C4-2B (cell line): ENCODE measurements at regions not wholly inside any gene's neighbourhood (a gene's known extent, or its start where the extent isn't known, plus 50 kb on each side); places are given as distances from the start of the nearest gene placed in this dataset.
"Not testable (repeated sequence)": the region's sequence is repeated elsewhere in the genome, so short reads cannot be mapped to it uniquely, and the experiment has no call there.

ENCODE experiments used
- ZFX ChIP-seq: fragments of 450-650 bp; IDR thresholded peaks from 2 replicates; pipeline ENCODE4 v1.6.1; 2017
- TF ChIP-seq, protein P1 (sequence below): fragments of 450-650 bp; conservative IDR thresholded peaks from 2 replicates; pipeline ENCODE4 v1.5.1; 2017; ENCODE audit warnings: mild to moderate bottlenecking

- TF ChIP-seq, protein P1, sequence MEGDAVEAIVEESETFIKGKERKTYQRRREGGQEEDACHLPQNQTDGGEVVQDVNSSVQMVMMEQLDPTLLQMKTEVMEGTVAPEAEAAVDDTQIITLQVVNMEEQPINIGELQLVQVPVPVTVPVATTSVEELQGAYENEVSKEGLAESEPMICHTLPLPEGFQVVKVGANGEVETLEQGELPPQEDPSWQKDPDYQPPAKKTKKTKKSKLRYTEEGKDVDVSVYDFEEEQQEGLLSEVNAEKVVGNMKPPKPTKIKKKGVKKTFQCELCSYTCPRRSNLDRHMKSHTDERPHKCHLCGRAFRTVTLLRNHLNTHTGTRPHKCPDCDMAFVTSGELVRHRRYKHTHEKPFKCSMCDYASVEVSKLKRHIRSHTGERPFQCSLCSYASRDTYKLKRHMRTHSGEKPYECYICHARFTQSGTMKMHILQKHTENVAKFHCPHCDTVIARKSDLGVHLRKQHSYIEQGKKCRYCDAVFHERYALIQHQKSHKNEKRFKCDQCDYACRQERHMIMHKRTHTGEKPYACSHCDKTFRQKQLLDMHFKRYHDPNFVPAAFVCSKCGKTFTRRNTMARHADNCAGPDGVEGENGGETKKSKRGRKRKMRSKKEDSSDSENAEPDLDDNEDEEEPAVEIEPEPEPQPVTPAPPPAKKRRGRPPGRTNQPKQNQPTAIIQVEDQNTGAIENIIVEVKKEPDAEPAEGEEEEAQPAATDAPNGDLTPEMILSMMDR, result not testable (repeated sequence)
- not testable (repeated sequence) for TF ChIP-seq ZFX
These were observed 132.1 kb upstream of the MED13 start for GRCh38 chr17:62197156-62197555.
